CD4-positive, alpha-beta T cell treated with Interferon gamma for 1 hour (primary cell): ENCODE measurements at regions not wholly inside any gene's neighbourhood (a gene's known extent, or its start where the extent isn't known, plus 50 kb on each side); places are given as distances from the start of the nearest gene placed in this dataset.
"Not testable (repeated sequence)": the region's sequence is repeated elsewhere in the genome, so short reads cannot be mapped to it uniquely, and the experiment has no call there.

ENCODE experiments used
- DNase-seq: peaks from one replicate; pipeline ENCODE4 v3.0.0-alpha.2; 2020

- no peak for DNase-seq
These were observed 55.1 kb upstream of the F9 start for GRCh38 chrX:139475432-139475831.

GRCh38 chrX:139461945-139462344 is 68.6 kb upstream of the F9 start:
- not testable (repeated sequence) for DNase-seq

- DNase-seq, result no peak
These were observed 75.8 kb upstream of the F9 start for GRCh38 chrX:139454743-139455142.

GRCh38 chrX:139448996-139449395 is 81.5 kb upstream of the F9 start:
- no peak for DNase-seq

GRCh38 chrX:139446832-139447231 is 83.7 kb upstream of the F9 start:
- DNase-seq, result no peak

- DNase-seq, result no peak
These were observed 100.6 kb upstream of the F9 start for GRCh38 chrX:139429913-139430312.

GRCh38 chrX:139423186-139423585 is 107.4 kb upstream of the F9 start:
- no peak for DNase-seq

GRCh38 chrX:139398258-139398657 is 132.3 kb upstream of the F9 start:
- not testable (repeated sequence) for DNase-seq

GRCh38 chrX:139388254-139388653 is 142.3 kb upstream of the F9 start:
- DNase-seq, result no peak

- no peak for DNase-seq
These were observed 148.0 kb upstream of the F9 start for GRCh38 chrX:139382529-139382928.

- DNase-seq, result not testable (repeated sequence)
These were observed 154.0 kb upstream of the F9 start for GRCh38 chrX:139376547-139376946.

- no peak for DNase-seq
These were observed 170.2 kb upstream of the F9 start for GRCh38 chrX:139360356-139360755.

- not testable (repeated sequence) for DNase-seq
These were observed 187.9 kb upstream of the F9 start for GRCh38 chrX:139342594-139342991.

GRCh38 chrX:139341855-139342593 is 188.5 kb upstream of the F9 start:
- not testable (repeated sequence) for DNase-seq

- no peak for DNase-seq
These were observed 198.1 kb upstream of the F9 start for GRCh38 chrX:139332441-139332840.

- DNase-seq, result no peak
These were observed 203.2 kb upstream of the F9 start for GRCh38 chrX:139327355-139327754.

GRCh38 chrX:139324756-139325155 is 205.8 kb upstream of the F9 start:
- DNase-seq, result no peak

GRCh38 chrX:139320661-139321354 is 209.7 kb upstream of the F9 start:
- DNase-seq, result not testable (repeated sequence)

GRCh38 chrX:139306675-139307074 is 223.9 kb upstream of the F9 start:
- not testable (repeated sequence) for DNase-seq

- no peak for DNase-seq
These were observed 226.1 kb upstream of the F9 start for GRCh38 chrX:139304471-139304870.

- no peak for DNase-seq
These were observed 231.2 kb upstream of the F9 start for GRCh38 chrX:139299309-139299708.

- no peak for DNase-seq
These were observed 232.1 kb upstream of the F9 start for GRCh38 chrX:139298437-139298836.

- no peak for DNase-seq
These were observed 232.9 kb upstream of the F9 start for GRCh38 chrX:139297638-139298037.

GRCh38 chrX:139293991-139294390 is 236.5 kb upstream of the F9 start:
- no peak for DNase-seq

- DNase-seq, result no peak
These were observed 240.2 kb upstream of the F9 start for GRCh38 chrX:139290310-139290709.
